K562 (cell line): ENCODE measurements at regions not wholly inside any gene's neighbourhood (a gene's known extent, or its start where the extent isn't known, plus 50 kb on each side); places are given as distances from the start of the nearest gene placed in this dataset.

Source experiments
- ARNT ChIP-seq, 2 experiments: fragments of 450-650 bp; IDR thresholded peaks; 2 replicates each; pipeline ENCODE4 v1.6.1; 2016; ENCODE audit warnings: mild to moderate bottlenecking in 1 of 2
- BCL6 ChIP-seq: fragments of 250-450 bp; sonication (Bioruptor Pico); IDR thresholded peaks from 2 replicates; pipeline ENCODE4 v1.4.0; 2020
- CEBPG ChIP-seq, 3 experiments: fragments of 200-800 bp in 1 of 3; sonication (Bioruptor generic) in 1 of 3; sonication (generic) in 1 of 3; formaldehyde crosslinking in 1 of 3; IDR thresholded peaks in 2 of 3; conservative IDR thresholded peaks in 1 of 3; 2 replicates each; pipeline versions ENCODE4 v1.6.1 to v1.8.0; 2016 to 2022; ENCODE audit warnings: missing compliant biosample characterization in 2 of 3, missing genetic modification characterization in 2 of 3, mild to moderate bottlenecking in 1 of 3, missing genetic modification reagents in 1 of 3
- E2F6 ChIP-seq, 2 experiments: IDR thresholded peaks; 2 replicates each; pipeline ENCODE4 v1.6.1; 2011; ENCODE audit warnings: borderline replicate concordance in 1 of 2, control low read depth in 1 of 2, low read depth in 1 of 2, low read length in 1 of 2, mild to moderate bottlenecking in 1 of 2, mixed read lengths in 1 of 2, moderate library complexity in 1 of 2; ENCODE audit not compliant: insufficient read depth in 1 of 2, insufficient read length in 1 of 2, poor library complexity in 1 of 2, severe bottlenecking in 1 of 2; ENCODE audit errors: extremely low read depth in 1 of 2
- ETV6 ChIP-seq, 3 experiments: fragments of 150-350 bp in 1 of 3; sonication (generic) in 1 of 3; formaldehyde crosslinking in 1 of 3; IDR thresholded peaks; 2 replicates each; pipeline versions ENCODE4 v1.6.1 to v1.8.0; 2014 to 2022; ENCODE audit warnings: borderline replicate concordance in 2 of 3, low read depth in 2 of 3, antibody characterized with exemption in 1 of 3, low read length in 1 of 3, mild to moderate bottlenecking in 1 of 3, missing genetic modification reagents in 1 of 3
- FOXK1 ChIP-seq: sonication (generic); formaldehyde crosslinking; IDR thresholded peaks from 2 replicates; pipeline ENCODE4 v1.8.0; 2022; ENCODE audit warnings: missing genetic modification reagents, mild to moderate bottlenecking, borderline replicate concordance
- MEF2A ChIP-seq: IDR thresholded peaks from 2 replicates; pipeline ENCODE4 v1.6.1; 2011; ENCODE audit warnings: low read depth, mild to moderate bottlenecking, low read length, moderate library complexity; ENCODE audit not compliant: control insufficient read depth
- MIER1 ChIP-seq: fragments of 450-650 bp; IDR thresholded peaks from 2 replicates; pipeline ENCODE4 v1.6.1; 2016; ENCODE audit warnings: antibody characterized with exemption, mild to moderate bottlenecking, low read depth
- PCBP1 ChIP-seq: fragments of 200-400 bp; formaldehyde crosslinking; IDR thresholded peaks from 2 replicates; pipeline ENCODE4 v1.6.1; 2018; ENCODE audit warnings: mild to moderate bottlenecking, low read depth, low read length; ENCODE audit not compliant: poor library complexity, severe bottlenecking
- PML ChIP-seq: IDR thresholded peaks from 2 replicates; pipeline ENCODE4 v1.6.1; 2012; ENCODE audit warnings: low read length, inconsistent platforms
- RBM22 ChIP-seq: fragments of 200-400 bp; formaldehyde crosslinking; IDR thresholded peaks from 2 replicates; pipeline ENCODE4 v1.6.1; 2018; ENCODE audit warnings: low read length, low read depth; ENCODE audit not compliant: poor library complexity, severe bottlenecking
- SIN3A ChIP-seq, 2 experiments: fragments of 150-350 bp in 1 of 2; IDR thresholded peaks; 2 replicates each; pipeline ENCODE4 v1.6.1; 2011 to 2016; ENCODE audit warnings: borderline replicate concordance in 2 of 2, low read depth in 2 of 2, low read length in 2 of 2, mild to moderate bottlenecking in 2 of 2, moderate library complexity in 2 of 2; ENCODE audit not compliant: control insufficient read depth in 1 of 2
- STAT5B ChIP-seq: fragments of 250-450 bp; sonication (Bioruptor Pico); IDR thresholded peaks from 2 replicates; pipeline ENCODE4 v1.8.0; 2021; ENCODE audit warnings: mild to moderate bottlenecking, inconsistent platforms
- SUPT5H ChIP-seq: fragments of 450-650 bp; IDR thresholded peaks from 2 replicates; pipeline ENCODE4 v1.6.1; 2016
- TAF15 ChIP-seq: fragments of 200-400 bp; formaldehyde crosslinking; IDR thresholded peaks from 2 replicates; pipeline ENCODE4 v1.6.1; 2017; ENCODE audit warnings: mild to moderate bottlenecking, low read depth, low read length, moderate library complexity
- TEAD2 ChIP-seq: fragments of 450-650 bp; IDR thresholded peaks from 2 replicates; pipeline ENCODE4 v1.6.1; 2016; ENCODE audit warnings: missing genetic modification characterization, control low read depth, missing compliant biosample characterization
- U2AF2 ChIP-seq: fragments of 200-400 bp; formaldehyde crosslinking; optimal IDR thresholded peaks from 2 replicates; pipeline ENCODE3; 2017; ENCODE audit warnings: low read depth, mild to moderate bottlenecking, low read length
- ZFP91 ChIP-seq: sonication (generic); formaldehyde crosslinking; IDR thresholded peaks from 2 replicates; pipeline ENCODE4 v1.8.0; 2022; ENCODE audit warnings: mild to moderate bottlenecking, missing genetic modification reagents
- ZNF134 ChIP-seq: fragments of 250-450 bp; sonication (Bioruptor Pico); conservative IDR thresholded peaks from 2 replicates; pipeline ENCODE4 v1.4.0; 2020
- ZNF239 ChIP-seq: fragments of 250-450 bp; sonication (Bioruptor Pico); IDR thresholded peaks from 2 replicates; pipeline ENCODE4 v1.4.0; 2020; ENCODE audit warnings: mild to moderate bottlenecking
- ZNF431 ChIP-seq: sonication (generic); formaldehyde crosslinking; IDR thresholded peaks from 2 replicates; pipeline ENCODE4 v1.8.0; 2022; ENCODE audit warnings: mild to moderate bottlenecking, missing genetic modification reagents
- ZNF586 ChIP-seq: fragments of 450-650 bp; formaldehyde crosslinking; conservative IDR thresholded peaks from 2 replicates; pipeline ENCODE4 v1.4.0; 2020; ENCODE audit warnings: mild to moderate bottlenecking, moderate library complexity
- TF ChIP-seq, protein P1 (sequence below): sonication (generic); formaldehyde crosslinking; IDR thresholded peaks from 2 replicates; pipeline ENCODE4 v1.9.0; 2022; ENCODE audit warnings: mild to moderate bottlenecking, missing genetic modification reagents

DNA sequence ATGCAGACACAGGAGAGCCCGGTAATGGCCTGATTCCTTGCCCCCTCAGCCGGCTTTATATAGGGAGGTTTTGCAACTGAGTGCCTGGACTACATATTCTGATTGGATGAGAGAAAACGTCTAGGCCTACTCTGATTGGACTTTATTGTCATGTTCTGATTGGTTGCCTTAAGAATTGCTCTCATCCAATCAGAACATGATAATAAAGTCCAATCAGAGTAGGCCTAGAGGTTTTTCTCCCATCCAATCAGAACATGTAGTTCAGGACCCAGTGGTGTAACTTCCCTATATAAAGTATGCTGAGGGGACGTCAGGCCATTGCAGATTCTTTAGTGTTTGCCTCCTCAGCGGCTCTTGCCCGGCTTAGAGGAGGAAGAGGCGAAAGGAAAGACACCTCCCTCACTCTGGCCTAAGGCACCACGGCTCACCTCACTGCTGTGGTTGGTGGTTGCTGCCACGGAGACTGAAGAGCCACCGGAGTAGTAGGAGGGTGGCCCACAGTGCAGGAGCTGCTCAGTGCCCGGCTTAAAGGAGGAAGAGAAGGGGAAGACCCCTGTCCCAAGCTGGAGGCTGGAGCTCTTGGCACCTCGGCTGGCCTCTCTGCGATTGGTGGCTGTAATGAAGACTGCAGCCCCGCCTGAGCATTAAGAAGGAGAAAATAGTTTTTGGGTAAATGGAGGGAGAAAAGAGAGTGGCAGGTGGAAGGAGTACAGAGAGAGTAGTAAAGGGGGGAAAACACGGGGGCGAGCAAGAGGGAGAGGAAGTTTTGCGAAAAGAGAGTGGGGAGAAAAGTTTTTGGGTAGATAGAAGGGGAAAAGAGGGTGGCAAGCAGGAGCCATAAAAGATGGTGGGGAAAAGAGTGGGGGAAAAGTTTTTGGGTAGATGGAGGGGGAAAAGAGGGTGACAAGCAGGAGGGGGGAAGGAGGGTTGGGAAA is 116.7 kb upstream of the SERPIND1 start (continued):
- TF ChIP-seq U2AF2 (no peak), TAF15 (no peak), ZNF586 (CRISPR knock-in tag) (no peak), CEBPG (CRISPR knock-in tag; IDR thresholded peaks at IDR 0.05) (no peak), CEBPG (tag; conservative IDR thresholded peaks at IDR 0.05 in 1 of 2, IDR thresholded peaks at IDR 0.05 in 1 of 2) (no peak), MIER1 (no peak), SUPT5H (peak; percentile 84), ZNF134 (CRISPR knock-in tag) (no peak), STAT5B (CRISPR knock-in tag) (no peak; the same call in 1 of the 2 replicates), BCL6 (CRISPR knock-in tag) (no peak), MEF2A (no peak), ETV6 (IDR thresholded peaks at IDR 0.05; ENCODE audit: borderline replicate concordance in 1 of 2, low read depth in 2 of 2, low read length in 1 of 2) (no peak), ETV6 (CRISPR knock-in tag; IDR thresholded peaks at IDR 0.05; ENCODE audit: borderline replicate concordance) (no peak), PCBP1 (no peak), ZFP91 (no peak), ZNF431 (CRISPR knock-in tag) (no peak), FOXK1 (CRISPR knock-in tag) (0 out of 2 replicates have a peak, but pooled peaks have one; percentile 52), RBM22 (no peak), ARNT (IDR thresholded peaks at IDR 0.05) (no peak), E2F6 (IDR thresholded peaks at IDR 0.05; ENCODE audit: borderline replicate concordance in 1 of 2, extremely low read depth in 1 of 2, insufficient read depth in 1 of 2, insufficient read length in 1 of 2, low read depth in 1 of 2, low read length in 1 of 2, poor library complexity in 1 of 2, severe bottlenecking in 1 of 2) (no peak), PML (peak; percentile 93), TEAD2 (no peak; the same call in 1 of the 2 replicates), ZNF239 (CRISPR knock-in tag) (no peak), SIN3A (IDR thresholded peaks at IDR 0.05; ENCODE audit: borderline replicate concordance in 2 of 2, control insufficient read depth in 1 of 2, low read depth in 2 of 2, low read length in 2 of 2) (0 out of 4 replicates have a peak, but pooled peaks of 1 of the 2 experiments have one; percentile 3)
- TF ChIP-seq, protein P1, sequence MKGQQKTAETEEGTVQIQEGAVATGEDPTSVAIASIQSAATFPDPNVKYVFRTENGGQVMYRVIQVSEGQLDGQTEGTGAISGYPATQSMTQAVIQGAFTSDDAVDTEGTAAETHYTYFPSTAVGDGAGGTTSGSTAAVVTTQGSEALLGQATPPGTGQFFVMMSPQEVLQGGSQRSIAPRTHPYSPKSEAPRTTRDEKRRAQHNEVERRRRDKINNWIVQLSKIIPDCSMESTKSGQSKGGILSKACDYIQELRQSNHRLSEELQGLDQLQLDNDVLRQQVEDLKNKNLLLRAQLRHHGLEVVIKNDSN (CRISPR knock-in tag), result no peak
